AML-193 (cell line): ENCODE measurements at regions not wholly inside any gene's neighbourhood (a gene's known extent, or its start where the extent isn't known, plus 50 kb on each side); places are given as distances from the start of the nearest gene placed in this dataset.

ENCODE experiments used
- DNase-seq, 2 experiments: peaks; one replicate each; lab custom pipeline; 2025; lab: John Stamatoyannopoulos, UW

DNA sequence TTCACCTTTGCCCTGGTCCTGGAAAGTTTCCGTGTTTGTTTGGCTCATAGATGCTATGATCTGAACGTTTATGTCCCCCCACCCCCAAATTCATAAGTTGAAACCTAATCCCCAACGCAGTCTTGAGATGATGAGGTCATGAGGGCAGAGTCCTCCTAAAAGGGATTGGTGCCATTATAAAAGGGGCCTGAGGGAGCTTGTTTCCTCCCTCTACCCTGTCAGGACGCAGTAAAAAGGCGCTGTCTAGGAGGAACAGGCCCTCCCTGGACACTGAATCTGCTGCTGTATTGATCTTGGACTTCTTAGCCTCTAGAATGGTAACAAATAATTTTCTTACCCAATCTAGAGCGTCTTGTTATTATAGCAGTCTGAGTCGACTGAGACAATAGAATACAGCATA, 2190.6 kb upstream of the TENM3 start:
- DNase-seq: no peak

- no peak for DNase-seq
These were observed 2188.9 kb upstream of the TENM3 start for GRCh38 chr4:180054291-180054690.

DNA sequence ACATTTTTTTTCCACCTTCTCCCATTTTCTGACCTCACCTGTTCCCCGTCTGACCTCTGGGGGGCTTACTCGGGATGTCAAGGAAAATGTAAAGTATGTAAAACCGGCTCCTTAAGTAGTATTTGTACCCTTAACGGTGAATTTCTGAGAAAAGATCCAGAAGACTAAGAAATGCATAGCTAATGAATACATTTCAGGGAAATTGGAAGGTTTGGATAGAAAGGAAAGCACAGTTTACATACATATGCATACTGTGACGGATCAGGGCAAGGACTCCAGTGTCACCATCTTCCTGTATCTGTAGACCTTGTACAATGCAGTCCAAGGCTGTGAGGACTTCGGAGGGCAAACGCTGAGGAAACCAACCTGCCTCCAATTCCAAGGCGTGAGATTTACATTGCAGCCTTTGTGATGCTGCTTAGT, 2185.9 kb upstream of the TENM3 start:
- no peak for DNase-seq

DNA sequence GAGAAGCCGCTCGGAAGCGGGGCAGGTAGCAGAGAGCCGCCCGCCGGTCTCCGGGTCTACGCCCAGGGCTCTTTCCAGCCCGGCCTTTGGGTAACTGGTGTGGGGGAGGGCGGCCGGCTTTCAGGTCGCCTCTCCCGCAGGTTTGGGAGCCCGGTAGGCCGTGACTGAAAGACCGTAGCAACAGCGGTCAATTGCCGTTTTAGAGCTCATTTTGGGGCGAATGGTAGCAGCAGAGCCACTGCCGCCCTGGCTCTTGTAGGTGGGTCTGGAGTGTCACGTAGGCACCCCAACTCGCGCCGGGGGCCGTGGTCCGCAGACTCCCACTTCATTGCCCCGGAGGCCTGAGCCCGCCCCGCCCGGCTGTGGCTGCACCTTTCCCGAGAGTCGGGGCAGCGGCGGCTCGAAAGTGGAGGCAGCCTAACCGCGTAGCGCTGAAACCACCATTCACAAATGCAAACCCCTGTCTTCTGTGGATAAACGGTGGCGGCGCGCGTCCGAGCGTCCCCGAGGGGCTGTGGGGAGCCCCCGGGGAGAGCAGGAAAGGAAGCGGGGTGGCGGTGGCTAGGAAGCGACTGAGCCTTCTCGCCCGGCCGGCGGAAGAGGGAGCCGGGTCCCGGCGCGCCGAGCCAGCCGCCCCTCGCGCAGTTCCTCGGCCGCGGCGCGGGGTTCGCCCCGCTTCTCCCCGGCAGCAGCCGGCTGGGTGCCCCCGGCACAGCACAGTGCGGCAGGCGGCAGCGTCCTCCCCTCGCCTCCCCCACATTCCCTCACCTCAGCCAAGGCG, 2185.1 kb upstream of the TENM3 start:
- DNase-seq: no peak

DNA sequence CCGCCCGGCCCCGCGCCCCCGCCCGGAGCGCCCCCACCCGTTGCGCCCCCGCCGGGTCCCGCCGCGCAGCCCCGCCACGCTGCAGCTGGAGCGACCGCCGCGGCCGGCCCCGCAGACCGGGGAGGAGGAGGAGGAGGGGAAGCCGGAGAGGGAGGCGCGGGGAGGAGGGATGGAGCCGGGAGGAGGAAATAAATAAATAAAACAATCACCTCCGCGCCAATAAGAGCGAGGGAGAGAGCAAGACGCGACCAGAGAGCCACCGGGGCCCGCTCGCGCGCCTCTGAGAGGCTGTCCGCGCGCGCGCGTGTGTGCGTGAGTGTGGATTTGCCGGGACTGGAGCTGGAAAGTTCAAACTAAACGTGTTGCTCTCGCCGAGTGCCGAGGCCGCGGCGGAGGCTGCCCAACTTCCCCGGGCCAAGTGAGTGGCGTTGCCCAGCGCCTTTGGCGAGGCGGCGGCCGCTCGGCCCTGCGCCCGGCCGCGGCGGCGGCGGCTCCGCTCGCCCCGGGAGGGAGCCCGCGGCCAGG, 2184.4 kb upstream of the TENM3 start:
- DNase-seq: no peak

GRCh38 chr4:180059216-180059881, 2183.9 kb upstream of the TENM3 start:
- DNase-seq: no peak

DNA sequence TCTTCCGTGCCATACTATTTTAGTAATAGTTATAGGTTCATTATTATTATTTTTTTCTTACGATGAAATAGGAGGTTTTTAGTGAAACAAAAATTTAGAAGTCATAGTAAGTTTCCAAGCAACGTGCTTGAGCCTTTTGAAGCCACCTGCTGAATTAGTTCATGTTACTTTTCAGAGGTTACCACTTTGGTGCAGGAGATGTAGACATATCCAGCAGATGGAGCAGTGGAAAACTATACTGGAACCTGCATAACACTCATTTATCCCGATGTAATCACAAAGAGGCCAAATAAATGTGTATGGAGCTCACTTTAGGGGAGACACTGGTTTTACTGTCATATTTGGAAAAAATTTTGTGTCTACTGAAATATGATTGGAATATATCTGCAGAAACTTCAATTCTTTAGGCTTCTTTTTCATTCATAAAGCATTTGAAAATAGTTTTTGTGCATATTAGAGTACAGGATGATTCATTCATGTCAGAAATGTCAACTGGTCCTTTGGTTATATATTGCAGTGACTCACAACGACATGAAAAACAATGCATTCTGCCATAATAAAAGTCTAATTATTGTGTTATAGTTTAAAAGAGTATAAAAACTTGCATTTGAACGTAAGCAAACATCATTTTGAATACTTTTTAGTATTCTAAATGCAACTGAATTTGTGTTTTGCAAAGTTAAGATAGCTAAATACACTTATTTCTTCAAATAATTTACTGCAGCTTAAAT, 2182.9 kb upstream of the TENM3 start:
- DNase-seq: no peak

DNA sequence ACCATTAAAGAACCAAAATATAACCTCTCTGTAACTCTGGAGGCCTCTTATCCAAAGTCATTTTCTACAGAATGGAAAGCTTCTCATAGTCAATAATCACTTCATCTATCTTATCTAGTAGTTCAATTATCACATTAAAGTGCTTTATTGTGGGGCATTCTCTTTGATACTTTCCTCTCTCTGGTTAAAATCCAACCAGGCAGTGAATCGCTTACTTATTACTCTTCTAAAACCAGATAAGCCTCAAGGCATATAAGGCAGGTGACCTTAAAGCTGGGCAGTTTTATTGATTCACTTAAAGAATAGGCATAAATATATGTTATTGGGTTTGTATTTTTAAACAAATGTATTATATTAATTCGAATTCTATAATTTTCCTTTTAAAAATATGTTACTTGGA, 2162.1 kb upstream of the TENM3 start:
- DNase-seq: no peak

DNA sequence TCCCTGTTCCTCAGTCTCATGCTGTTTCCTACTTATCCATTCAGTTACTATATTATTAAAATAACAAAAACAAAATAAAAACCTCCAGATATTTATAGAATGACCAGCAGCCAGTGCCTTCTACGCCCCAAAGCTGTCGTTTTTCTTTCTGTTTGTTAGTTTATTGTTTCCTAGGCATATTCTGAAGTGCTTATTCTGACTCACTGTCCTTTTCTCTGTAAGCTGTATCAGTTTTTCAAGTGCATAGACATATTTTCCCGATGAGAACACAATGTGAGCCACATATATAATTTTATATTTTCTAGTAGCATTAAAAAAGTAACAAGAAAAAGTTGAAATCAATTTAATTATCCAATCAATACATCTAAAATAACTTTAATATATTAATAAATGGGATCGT, 2158.6 kb upstream of the TENM3 start:
- DNase-seq: no peak

GRCh38 chr4:180086480-180087190, 2156.6 kb upstream of the TENM3 start:
- DNase-seq: no peak

GRCh38 chr4:180098586-180098985, 2144.6 kb upstream of the TENM3 start:
- no peak for DNase-seq

DNA sequence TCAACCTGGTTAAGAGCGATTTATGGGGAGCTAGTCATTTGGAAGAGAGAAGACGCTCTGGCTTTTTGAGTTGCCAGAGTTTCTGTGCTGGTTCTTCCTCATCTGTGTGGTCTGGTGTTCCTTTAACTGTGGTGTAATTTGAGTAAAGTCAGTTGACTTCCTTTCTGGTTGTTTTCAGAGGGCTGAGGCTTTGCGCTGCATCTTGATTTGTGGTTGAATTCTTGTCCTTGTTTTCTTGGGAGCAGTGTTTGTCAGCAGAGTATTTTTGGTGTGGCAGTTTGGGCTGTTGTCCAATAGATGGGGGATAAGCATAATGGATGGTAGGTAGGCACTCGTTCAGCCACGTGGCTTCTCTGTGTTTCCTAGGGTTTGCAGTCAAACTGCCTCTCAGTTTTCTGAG, 2143.2 kb upstream of the TENM3 start:
- DNase-seq: peak; percentile 6 to 32

DNA sequence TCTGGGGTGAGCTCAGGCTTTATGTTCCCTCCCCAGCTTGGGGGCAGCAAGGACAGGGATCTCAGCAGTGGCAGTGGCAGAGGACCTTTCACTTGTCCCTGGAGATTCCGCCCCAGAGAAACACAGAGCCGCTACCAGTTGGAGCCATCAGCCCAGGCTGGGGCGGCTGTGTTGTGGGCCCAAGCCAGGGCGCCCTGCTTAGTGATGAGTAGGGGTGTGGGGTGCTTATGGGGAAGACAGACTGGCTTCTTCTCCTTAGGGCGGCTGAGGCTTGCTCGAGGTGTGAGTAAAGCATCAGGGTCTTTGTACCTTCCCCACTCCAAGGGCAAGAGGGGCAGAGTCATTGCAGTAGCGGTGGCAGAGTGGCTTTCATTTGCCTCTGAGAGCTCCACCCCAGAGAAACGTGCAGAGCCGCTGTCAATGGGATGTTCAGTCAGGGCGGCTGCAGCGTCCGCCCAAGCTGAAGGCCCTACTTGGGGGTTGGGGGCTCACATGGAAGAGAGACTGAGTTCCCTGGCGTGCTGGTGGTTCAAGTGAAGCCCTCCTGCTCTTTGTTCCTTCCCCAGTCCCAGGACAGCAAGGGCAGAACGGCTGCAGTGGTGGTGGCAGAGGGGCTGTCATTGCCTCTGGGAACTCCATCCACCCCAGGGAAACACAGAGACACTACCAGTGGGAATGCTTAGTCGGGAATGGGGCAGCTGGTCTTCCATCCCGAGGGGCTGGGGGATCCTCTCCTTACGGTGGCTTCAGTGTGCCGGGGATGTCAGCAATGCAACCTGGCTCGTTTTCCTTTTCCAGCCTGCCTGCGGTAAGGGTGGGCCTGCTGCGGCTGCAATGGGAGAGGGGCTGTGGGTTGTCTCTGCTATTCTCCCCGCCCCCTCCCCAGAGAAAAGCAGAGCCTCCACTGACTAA, 2142.5 kb upstream of the TENM3 start:
- no peak for DNase-seq

DNA sequence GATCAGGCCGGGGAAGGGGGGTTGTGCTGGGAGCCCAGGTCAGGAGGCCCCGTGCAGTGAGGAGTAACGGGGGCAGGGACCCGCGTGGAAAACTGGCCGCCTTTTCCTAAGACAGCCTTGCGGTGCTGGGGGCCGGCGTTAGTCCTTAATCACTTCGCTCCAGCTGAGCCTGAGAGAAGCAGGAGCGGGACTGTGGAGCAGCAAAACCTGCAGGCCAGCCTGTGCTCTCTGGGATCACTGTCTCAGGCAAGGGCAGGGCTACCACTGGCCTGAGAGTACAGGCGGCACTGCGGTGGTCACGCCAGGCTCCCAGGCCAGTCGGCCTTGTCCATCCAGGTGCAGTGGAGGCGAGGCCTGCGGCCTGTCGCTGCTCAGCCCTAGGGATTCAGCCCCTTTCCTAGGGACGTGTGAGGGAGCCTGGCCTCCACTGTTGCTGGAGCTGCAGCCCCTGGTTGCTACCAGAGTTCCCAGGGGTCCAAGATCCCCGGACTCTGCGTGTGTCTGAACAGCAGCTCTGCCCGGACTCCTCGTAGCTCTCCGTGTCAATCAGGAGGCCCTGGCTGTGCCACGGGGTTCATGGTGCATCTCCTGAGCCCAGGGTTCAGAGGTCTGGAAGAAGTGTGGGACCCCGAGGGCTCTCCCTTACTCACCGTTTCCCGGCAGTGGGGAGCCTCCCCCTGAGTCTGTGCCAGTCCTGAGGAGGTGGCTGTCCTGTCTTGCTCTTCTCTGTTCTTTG, 2141.7 kb upstream of the TENM3 start:
- DNase-seq: no peak

DNA sequence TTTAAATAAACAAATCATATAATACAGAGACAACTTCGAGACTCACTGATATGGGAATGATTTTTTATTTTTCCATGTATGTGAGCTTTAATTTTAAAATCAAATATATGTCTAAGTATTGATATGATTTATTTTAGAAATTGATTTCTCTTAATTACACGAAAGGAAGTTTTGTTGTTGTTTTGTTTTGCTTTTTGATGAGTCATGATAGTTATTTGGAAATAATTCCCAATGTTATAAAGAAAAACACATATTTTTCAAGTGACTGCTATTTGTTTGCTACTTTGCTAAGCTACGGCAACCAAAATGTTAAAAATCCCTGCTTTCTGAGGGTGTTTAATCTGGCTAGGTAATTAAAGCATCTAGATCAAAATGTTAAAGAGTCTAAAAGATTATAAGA, 2139.4 kb upstream of the TENM3 start:
- DNase-seq: no peak

- no peak for DNase-seq
These were observed 2137.8 kb upstream of the TENM3 start for GRCh38 chr4:180105362-180105761.

- DNase-seq: no peak
These were observed 2137.1 kb upstream of the TENM3 start for GRCh38 chr4:180106122-180106521.

DNA sequence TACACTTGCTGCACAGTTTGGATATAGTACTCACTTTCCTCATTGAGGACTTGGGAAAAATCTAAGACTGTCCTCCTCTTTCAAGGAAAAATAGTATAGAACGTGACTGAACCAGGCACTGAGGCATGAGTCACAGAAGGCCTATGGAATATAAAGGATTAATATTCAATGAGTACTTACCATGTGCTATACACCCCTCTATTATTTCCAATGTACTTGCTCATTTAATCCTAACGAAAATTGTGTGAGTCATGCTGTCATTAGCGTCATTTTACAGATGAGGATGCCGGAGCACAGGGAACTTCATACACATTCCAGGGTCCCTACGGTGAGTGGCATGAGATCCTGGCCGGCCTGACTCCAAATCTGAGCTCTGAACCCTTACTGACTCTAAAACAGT, 2136.2 kb upstream of the TENM3 start:
- no peak for DNase-seq

DNA sequence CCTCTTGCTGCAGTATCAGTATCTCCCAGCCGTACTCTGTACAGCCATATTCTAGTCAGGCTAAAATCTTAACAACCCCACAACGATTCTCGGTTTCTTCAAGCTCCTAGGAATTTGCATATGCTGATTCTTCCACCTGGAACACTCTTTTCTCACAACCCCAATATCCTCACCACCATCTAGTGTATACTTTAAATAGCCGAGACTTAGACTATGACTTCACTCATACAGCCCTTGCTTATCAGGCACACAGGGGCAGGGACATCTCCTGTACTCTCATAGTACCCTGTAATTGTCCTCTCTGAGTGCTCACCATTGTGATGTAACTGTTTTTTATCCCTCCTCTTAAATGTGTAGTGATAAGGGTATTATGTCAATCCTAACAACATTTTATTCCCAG, 2126.4 kb upstream of the TENM3 start:
- no peak for DNase-seq

DNA sequence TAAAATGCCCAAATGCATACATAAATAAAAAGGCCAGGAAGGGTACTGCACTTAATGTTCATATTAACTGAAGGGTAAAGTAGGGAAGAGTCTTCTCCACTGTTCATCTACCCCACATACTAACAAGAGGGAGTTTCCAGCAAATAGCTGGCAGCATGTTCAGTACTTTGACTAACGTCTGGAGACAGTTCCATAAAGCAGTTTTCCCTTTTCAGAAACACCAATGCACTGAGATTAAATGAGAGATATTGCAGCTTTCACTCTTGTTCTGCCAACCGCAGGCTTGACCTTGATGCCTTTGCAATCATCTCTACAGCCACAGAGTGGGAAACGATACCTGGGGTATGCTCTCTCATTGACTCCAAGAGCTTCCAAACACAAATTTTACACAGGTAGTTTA, 2123.1 kb upstream of the TENM3 start:
- no peak for DNase-seq
